Stimulated activated CD4-positive, alpha-beta T cell treated with anti-CD3 and anti-CD28 coated beads, TNF-alpha, amount 100 ng/mL, for 48 hours (primary cell): ENCODE measurements at regions not wholly inside any gene's neighbourhood (a gene's known extent, or its start where the extent isn't known, plus 50 kb on each side); places are given as distances from the start of the nearest gene placed in this dataset.

Source experiments
- DNase-seq, 3 donors: peaks; one replicate each; pipeline ENCODE4 v3.0.0-alpha.2; 2020; ENCODE audit warnings: low read depth in 3 of 3

- DNase-seq: no peak
Measured at GRCh38 chr6:115720900-115721299, 339.8 kb downstream of the FRK start.

GRCh38 chr6:115717472-115717871 lies 343.2 kb downstream of the FRK start:
- DNase-seq: no peak

- no peak for DNase-seq
Measured at GRCh38 chr6:115717062-115717461, 343.6 kb downstream of the FRK start.

DNA sequence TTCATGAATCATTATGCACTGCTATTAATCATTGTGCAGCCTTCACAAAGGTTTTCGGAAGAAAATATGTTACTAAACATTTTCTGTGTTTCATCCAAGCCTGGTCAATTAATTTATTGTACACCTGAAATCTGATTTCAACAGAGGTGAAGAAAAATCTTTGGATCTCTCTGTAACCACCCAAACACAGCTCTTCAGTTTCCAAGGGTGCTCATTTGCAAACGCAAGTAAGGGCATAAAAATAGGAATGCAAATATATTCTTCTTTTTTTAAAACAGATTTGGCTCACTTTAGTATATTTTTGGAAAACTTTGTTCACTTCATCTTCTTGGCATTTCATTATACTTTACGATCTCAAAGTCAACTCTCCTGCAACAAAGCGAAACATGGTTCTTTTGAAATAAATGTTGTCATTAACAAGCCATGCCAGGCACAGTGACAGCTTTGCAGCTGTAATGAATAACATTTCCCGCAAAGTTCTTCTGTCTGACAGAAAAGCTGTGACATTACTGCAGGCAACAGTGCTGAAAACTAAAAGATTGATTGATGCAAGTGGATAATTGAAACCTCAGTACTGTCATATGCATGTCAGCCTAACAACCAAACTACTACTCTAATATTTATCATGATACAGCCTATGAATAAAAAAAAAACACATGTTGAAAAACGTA lies 348.3 kb downstream of the FRK start:
- no peak for DNase-seq

GRCh38 chr6:115708850-115709249 lies 351.8 kb downstream of the FRK start:
- DNase-seq: no peak

- DNase-seq: no peak
Measured at GRCh38 chr6:115706981-115707380, 353.7 kb downstream of the FRK start.

DNA sequence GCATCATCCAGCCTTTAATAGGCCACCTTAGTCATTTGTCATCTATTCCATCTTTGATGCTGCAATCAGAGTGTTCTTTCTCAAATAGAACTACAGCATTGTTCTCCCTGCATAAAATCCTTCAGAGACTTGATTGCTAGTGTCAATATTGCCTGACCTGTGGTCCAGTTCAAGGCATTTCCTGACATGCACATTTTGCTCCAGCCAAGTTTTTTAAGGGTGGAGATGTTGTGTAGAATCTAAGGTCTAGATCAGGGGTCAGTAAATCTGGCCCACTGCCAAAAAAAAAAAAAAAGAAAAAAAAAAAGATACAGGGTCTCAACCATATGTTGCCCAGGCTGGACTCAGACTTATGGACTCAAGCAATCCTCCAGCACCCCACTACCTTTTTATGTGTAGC lies 354.4 kb downstream of the FRK start:
- no peak for DNase-seq

GRCh38 chr6:115704028-115704427 lies 356.7 kb downstream of the FRK start:
- DNase-seq: no peak

- no peak for DNase-seq
Measured at GRCh38 chr6:115691433-115691832, 369.3 kb downstream of the FRK start.

DNA sequence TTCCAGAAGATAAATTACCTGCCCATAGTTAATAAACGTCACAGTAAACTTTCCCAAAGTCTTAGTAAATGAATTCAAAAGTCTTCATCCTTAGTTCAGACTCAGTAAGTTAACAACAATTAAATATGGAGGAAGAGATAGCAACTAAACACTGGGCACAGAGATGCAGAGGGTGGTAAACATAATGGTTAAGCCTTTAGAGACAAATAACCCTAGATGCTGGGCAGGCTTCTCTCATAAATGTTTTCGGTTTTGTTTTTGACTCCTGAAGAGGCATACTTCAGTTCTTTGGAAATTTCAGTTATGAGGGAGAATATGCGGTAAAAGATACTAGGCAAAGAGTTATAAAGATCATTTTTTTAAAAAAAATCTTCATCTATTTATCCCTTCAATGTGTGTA lies 369.8 kb downstream of the FRK start:
- no peak for DNase-seq

DNA sequence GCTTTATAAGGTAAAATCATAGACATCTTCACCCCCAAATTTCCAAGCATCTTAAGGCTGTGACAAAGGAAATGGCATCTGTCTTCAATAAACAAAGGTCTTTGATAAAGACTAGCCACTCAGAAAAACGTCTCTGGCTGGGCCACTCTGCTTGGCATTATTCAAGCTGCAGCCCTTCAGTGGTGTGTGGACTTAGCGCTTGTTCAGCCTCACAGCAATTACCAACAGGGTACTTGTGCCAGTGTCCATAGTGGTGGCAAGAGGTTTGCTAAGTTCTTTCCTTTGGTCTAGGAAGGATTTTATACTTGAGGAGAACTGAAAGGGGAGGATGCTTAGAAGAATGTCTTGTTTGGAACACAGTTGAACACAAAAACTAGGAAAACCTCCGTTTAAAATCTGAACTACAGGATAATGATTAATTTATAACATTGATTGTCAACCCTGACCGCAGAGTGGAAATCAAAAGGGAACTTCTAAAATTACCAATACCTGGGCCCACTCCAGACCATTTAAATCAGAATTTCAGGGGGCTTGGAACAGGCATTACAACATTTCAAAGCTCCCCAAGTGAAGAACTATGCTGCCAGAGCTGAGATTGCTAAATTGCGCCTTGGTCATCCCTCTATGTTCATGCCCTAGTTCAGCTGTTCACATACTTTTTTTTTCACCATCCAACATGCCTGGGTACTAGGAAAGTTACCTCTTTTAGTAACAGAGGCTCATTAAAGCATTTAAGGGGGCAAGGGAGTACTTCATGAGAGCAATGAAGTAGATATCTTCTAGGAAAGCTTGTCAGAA lies 378.5 kb downstream of the FRK start:
- DNase-seq: no peak

- no peak for DNase-seq
Measured at GRCh38 chr6:115680621-115681020, 380.1 kb downstream of the FRK start.

DNA sequence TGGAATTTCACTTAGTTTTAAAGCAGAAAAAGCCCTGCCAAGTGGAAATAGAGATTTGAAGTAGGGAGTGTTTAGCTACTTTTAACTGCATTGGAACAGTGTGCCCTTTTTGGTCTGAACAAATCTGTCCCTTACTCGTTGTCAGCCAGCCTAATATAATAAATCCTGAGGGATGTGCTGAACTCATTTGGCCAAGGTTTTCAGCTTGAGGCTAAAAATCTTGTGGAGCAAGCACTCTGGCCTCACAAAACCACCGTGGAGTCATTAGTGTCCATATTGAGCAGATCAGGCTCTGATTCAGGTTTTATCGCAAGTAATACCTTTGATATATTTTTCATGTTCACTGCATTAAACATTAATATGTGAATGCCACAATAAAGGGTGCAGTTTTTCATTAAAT lies 383.5 kb downstream of the FRK start:
- DNase-seq: no peak

GRCh38 chr6:115675443-115675842 lies 385.2 kb downstream of the FRK start:
- DNase-seq: no peak

DNA sequence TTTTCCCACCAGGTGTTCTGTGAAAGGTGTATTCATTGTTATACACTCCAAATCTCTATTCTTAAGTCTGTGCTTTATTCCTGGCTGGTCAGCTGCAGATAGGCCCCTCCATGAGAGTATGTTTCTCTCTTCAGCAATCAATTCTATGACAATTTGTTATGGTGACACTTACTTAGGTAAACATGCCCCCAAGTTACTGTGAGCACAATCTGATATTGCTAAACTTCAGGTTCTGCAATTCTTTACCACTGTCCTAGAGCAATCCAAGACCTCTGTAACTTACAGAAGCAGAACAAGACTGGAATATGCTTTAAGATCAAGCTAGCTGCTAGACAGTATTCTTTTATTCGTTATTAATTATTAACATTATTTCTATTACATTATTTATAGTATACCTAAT lies 391.9 kb downstream of the FRK start:
- no peak for DNase-seq

DNA sequence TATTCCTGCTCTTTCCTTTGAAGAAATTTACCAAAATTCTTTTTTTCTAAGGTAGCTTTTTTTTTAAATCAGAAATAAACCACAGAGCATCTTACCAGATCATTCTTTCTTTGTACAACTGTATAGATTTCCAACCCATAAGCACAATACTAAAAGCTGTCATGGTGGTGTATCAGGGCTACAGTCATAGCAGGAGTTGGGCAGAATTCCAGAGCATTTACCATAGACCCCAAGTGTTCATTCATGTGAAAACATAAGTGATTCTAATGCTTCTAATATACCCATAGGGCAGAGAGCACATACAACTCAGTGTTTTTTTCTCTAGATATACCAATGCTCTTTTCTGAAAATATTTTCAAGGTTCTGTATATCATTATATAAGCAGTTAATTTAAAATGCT lies 392.5 kb downstream of the FRK start:
- no peak for DNase-seq

- no peak for DNase-seq
Measured at GRCh38 chr6:115667478-115668026, 393.1 kb downstream of the FRK start.

GRCh38 chr6:115666997-115667396 lies 393.7 kb downstream of the FRK start:
- DNase-seq: no peak

DNA sequence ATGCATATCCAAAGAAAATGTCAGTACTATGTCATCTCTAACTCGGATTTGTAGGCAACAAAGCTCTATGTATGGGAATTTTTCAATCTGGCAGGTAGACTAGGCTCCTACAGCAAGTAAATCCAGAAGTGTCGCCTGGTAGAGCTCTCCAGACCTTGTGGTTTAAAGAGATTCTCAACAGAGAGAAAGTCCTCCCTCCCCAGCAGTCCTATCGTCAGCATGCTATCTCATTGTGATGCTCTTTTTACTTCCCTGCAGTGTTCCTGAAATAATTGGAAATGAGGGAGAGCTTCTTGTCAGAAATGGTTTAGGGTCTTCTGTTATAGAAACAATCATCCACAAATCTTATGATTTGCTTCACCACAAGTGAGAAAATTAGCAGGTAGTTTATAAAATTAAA lies 395.4 kb downstream of the FRK start:
- no peak for DNase-seq

GRCh38 chr6:115663681-115664080 lies 397.0 kb downstream of the FRK start:
- no peak for DNase-seq

- no peak for DNase-seq
Measured at GRCh38 chr6:115643762-115644161, 416.9 kb downstream of the FRK start.

DNA sequence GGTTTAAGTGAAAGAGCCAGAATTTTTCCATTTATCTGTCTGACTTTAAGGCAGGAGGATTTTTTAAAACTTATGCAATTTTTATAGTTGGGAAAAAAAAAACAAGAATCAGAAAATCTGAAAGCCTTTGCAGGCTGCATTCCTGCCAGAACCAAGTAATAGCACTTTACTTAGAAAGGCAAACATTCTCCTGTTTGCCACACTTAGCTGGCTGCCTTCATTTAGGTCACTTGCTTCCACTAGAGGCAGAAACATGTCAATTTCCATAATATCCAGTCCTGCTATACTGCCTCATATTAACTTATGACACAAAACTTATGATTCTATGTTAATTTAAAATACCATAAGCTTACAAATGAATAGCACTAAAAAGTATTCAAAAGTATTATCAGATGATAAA lies 425.8 kb downstream of the FRK start:
- no peak for DNase-seq

DNA sequence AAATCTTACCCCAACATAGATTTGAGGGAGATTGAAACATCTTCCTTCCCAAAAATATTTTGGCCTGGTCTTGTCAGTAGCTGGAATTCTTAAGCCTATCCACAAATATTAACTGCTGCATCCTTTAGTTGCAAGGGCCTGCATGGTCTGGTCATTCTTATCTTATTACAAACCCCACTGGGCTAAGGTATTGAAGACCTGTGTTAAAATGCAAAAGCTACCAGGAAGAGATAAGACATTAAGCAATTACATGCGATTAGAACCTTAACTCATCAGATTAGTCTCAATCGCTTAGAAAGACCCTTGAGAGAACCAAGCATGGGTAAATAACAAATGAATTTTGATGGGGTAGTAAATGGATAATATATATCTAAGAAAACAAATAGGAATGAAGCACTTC lies 426.6 kb downstream of the FRK start:
- no peak for DNase-seq
